GM12878 (cell line): ENCODE measurements at regions not wholly inside any gene's neighbourhood (a gene's known extent, or its start where the extent isn't known, plus 50 kb on each side); places are given as distances from the start of the nearest gene placed in this dataset.

ENCODE experiments used
- CBX5 ChIP-seq: sonication (generic); IDR thresholded peaks from 2 replicates; pipeline ENCODE4 v1.6.1; 2016; ENCODE audit warnings: low read depth, moderate library complexity, mild to moderate bottlenecking, inconsistent platforms
- EED ChIP-seq: sonication (generic); IDR thresholded peaks from 2 replicates; pipeline ENCODE4 v1.6.1; 2016; ENCODE audit warnings: antibody characterized with exemption, low read depth
- EGR1 ChIP-seq, 2 experiments: IDR thresholded peaks; 1 replicate in 1 of 2; 2 replicates in 1 of 2; pipeline ENCODE4 v1.6.1; 2011 to 2012; ENCODE audit warnings: low read depth in 2 of 2, low read length in 2 of 2, borderline replicate concordance in 1 of 2, mild to moderate bottlenecking in 1 of 2, moderate library complexity in 1 of 2
- PAX8 ChIP-seq: fragments of 450-650 bp; IDR thresholded peaks from 2 replicates; pipeline ENCODE4 v1.6.1; 2017; ENCODE audit warnings: mild to moderate bottlenecking, moderate library complexity
- RCOR1 ChIP-seq: conservative IDR thresholded peaks from 2 replicates; pipeline ENCODE4 v1.6.1; 2012; ENCODE audit warnings: low read depth, low read length, improper control_type of control experiment
- RFX5 ChIP-seq: IDR thresholded peaks from 2 replicates; pipeline ENCODE4 v1.6.1; 2011; ENCODE audit warnings: low read depth, low read length, improper control_type of control experiment
- YY1 ChIP-seq: IDR thresholded peaks from 2 replicates; pipeline ENCODE4 v1.6.1; 2011; ENCODE audit warnings: low read depth, mild to moderate bottlenecking, low read length
- TF ChIP-seq, protein P1 (sequence below): IDR thresholded peaks from 2 replicates; pipeline ENCODE4 v1.6.1; 2012; ENCODE audit warnings: low read depth, low read length, improper control_type of control experiment

DNA sequence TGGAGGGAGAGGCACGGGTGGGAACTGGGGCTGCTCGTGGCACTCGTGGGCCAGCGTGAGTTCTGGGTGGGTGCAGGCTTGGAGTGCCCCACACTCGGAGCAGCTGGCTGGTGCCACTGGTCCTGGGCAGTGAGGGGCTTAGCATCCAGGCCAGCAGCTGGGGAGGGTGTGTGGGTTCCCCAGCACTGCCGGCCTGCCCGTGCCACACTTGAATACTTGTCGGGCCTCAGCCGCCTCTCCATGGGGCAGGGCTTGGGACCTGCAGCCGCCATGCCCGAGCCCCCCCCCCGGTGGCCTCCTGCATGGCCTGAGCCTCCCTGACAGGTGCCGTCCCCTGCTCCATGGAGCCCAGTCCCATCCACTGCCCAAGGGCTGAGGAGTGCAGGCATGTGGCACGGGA is 207.2 kb downstream of the CD109 start:
- TF ChIP-seq PAX8 (no peak), YY1 (no peak), EED (no peak), RFX5 (no peak), RCOR1 (no peak), EGR1 (IDR thresholded peaks at IDR 0.05; ENCODE audit: borderline replicate concordance in 1 of 2, low read depth in 2 of 2, low read length in 2 of 2) (no peak), CBX5 (no peak)
- TF ChIP-seq, protein P1, sequence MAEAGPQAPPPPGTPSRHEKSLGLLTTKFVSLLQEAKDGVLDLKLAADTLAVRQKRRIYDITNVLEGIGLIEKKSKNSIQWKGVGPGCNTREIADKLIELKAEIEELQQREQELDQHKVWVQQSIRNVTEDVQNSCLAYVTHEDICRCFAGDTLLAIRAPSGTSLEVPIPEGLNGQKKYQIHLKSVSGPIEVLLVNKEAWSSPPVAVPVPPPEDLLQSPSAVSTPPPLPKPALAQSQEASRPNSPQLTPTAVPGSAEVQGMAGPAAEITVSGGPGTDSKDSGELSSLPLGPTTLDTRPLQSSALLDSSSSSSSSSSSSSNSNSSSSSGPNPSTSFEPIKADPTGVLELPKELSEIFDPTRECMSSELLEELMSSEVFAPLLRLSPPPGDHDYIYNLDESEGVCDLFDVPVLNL: no peak
